Jurkat, Clone E6-1 (cell line): ENCODE measurements at regions not wholly inside any gene's neighbourhood (a gene's known extent, or its start where the extent isn't known, plus 50 kb on each side); places are given as distances from the start of the nearest gene placed in this dataset.

Experiments used
- DNase-seq: peaks from one replicate; pipeline ENCODE4 v3.0.0-alpha.2; 2011; ENCODE audit warnings: low read depth, low spot score
- H3K4me3 ChIP-seq: 2 replicates; pipeline ENCODE4 v1.5.1; 2011; ENCODE audit warnings: mild to moderate bottlenecking, low read length, control low read depth, moderate library complexity

DNA sequence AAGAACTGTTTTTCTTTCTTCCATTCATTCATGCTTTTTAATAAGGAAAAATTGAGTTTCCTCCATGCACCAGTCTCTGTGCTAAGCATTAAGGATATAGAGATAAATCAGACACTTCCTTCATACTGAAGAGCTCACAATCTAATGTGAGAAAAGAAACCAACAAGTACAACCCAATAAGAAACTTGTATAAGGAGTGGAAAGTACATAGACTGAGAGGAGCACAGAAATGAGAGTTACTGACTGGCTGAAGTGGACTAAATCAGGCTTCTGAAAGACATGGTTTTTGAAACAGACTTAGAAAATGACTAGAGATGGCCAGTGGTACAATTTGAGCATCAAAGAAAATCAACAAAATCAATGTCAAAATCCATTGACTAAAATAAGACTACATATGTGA, 524.4 kb downstream of the PLPP3 start:
- no peak overlapping the region for H3K4me3 ChIP-seq
- DNase-seq: no peak

DNA sequence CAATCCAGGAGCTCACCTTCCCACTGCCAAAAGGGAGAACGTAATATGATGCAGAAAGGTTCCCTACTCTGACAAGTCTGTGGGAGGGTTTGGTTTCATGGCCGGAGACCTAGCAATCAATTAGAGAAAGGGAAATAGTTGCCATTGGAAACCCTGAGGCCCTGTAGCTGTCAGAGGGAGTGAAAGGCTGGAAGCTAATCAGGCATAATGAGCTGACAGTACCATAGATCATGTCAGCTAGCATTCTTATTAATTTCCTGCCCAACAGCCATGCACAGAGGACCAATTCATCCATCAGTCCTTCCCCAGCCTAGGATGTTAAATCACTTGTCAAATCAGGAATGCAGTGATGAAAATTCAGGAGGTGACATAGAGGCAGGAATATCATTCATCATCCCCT, 527.3 kb downstream of the PLPP3 start:
- DNase-seq: no peak
- H3K4me3 ChIP-seq: no peak overlapping the region

DNA sequence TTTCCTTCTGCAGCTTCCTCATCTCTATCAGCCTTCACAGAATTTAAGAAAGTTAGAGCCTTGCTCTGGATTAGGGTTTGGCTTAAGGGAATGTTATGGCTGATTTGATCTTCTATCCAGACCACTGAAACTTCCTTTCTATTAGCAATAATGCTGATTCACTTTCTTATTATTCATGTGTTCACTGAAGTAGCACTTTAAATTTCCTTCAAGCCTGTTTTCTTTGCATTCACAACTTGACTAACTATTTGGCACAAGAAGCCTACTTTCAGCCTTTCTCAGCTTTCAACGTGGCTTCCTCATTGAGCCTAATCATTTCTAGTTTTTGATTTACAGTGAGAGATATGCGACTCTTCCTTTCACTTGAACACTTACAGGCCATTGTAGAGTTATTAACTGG, 528.5 kb downstream of the PLPP3 start:
- no peak overlapping the region for H3K4me3 ChIP-seq
- DNase-seq: no peak

DNA sequence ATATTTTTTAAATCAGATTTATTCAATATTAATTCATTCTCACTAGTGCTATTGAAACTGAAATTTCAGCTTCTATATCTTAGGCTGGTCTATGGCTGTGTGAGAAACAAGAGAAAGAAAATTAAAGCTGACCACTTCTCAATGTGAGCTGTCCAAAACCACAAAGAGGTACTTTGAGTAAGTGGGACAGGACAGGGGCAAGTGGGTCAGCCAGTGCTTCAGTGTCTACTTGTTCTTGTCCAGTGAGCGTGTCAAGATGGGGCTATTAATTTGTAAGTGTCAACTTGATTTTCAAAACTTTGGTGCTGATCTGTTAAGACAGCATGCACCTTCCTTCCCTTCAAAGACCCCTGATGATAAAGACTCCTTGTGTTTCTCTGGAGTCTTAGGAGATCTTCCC, 533.9 kb downstream of the PLPP3 start:
- no peak overlapping the region for H3K4me3 ChIP-seq
- no peak for DNase-seq

DNA sequence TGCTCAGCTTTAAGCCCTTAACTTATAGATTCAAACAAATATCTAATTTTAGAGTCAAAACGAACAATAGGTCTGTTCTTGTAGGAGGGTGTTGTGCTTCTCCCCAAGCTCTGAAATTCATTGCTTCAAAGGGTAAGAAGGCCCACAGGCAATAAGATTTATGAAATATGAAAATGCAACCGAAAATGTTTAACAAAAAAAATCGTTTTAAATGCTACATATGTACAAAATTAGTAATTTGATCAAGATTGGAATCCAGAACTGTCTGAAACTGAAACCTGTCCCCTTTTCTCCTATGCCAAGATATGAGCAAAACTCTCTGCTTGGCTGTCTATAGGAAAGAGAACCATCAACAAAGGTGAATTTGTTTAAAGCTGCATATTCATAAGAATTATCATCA, 534.3 kb downstream of the PLPP3 start:
- DNase-seq: no peak
- H3K4me3 ChIP-seq: no peak overlapping the region

DNA sequence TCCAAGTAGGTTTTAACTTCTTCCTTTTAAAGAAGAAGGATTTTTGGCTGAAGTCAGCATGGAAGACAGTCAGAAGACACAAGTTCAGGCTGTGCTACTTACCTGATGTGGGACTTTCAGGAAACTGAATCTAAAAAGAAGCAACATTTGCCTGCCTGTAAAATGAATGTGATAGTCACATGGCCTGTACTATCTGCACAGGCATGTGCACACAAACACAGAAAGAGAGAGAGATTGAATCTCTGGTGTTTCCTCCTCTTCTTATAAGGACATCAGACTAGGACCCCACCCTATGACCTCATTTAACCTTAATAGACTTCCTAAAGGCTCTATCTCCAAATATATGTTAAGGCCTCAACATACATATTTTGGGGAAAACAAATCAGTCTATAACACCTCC, 542.9 kb downstream of the PLPP3 start:
- H3K4me3 ChIP-seq: no peak overlapping the region
- no peak for DNase-seq

DNA sequence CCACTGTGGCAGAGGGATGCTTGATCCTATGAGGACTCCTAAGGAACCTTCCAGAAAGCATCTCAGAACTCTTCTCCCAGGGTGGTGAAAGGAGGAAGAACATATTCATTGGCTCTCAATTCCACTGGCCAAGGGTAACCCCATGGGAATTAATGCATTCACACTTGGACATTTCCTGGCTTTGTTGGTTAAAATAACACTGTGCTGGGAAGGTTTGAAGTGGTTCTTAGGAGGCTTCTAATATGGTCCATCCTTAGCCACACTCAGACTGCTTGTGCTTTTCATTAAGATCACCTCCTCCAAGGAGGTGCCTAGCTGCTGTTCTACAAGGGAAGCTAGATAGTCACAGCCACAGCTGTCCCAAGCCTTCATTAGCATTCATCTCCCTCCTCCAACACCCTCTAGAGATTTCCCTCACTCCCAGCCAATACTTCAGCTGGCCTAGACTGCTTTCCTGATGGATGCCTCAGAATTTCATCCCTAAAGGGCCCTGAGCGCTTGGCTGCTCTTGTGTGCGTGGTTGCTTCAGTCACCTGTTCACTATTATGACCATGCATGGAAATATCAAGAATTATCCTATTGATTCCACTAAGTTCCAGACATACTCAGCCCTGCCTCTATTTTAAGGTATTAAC, 544.4 kb downstream of the PLPP3 start:
- DNase-seq: no peak
- no peak overlapping the region for H3K4me3 ChIP-seq

DNA sequence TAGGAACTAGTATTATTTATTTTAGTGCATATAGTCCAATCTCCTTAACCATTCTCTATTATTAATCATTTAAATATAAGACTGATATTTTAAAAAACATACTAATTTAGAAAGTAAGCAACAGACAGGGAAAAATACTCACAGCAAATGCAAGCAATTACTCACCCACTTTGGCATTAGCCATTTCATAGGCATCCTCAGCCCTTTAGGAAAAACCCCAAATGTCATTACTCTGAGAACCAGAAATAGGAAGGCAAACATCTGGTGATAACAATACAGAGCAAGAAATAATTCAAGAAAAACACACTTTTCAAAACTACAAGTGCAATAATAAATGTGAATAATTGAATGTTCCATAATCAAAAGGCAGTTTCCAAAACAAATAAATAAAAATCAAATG, 545.1 kb downstream of the PLPP3 start:
- no peak overlapping the region for H3K4me3 ChIP-seq
- DNase-seq: no peak

DNA sequence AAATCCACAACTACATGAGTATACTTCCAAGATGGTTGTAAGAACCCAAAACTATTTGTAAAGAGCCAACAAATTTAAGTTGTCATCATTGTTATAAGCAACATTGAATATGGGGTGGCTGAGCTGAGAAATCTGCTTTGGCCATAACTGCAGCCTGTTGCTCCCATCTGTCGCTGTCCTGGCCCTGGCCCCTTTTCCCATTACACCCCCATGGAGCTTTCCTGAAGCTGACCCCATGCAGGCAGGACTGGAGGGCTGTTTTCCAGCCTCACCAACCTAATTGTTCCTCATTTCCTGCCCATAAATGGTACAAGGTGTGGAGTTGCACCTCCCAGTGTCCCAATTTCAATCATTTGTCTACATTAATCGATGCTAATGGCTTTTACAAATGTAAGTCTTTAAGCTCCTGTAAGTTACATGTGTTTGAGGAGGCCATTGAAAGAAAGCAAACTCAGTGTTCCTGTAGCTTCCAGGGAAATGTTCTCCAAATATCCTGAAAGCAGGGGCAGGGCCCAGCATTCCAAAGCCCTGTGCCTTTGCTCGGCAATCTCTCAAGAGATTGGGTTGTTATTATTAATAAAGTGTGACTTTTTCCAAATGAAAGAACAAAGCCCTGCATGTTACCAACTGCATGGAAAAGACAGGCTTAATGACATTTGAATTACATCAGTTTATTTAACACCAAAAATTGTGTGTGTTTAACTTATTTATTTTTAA, 545.9 kb downstream of the PLPP3 start:
- H3K4me3 ChIP-seq: no peak overlapping the region
- DNase-seq: no peak

DNA sequence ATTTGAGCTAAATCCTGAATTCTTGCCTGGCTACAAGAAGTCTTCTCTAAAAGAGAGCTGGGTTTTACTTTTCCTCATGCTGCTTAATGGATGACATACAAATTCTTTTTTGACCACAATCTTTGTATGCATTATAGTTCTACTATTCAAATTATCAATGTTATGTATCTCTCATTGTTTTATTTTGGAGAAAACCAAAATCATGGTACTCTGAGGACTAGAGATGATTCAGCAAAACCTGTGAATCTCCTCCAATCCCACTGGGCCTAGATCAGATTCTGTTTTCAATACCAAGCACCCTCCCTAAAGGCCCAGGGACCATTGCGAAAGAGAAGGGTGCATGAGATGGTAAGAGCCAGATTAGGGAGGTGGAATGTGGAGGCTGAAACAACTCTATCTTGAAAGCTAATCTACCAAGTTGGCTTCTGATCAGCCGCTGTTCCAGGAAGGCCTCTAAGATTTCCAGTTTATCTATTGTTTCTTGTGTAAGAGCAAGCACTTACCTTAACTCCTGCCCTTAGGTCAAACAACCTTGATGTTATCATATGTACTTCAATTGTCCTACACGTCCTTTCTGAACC, 547.2 kb downstream of the PLPP3 start:
- no peak for DNase-seq
- no peak overlapping the region for H3K4me3 ChIP-seq

DNA sequence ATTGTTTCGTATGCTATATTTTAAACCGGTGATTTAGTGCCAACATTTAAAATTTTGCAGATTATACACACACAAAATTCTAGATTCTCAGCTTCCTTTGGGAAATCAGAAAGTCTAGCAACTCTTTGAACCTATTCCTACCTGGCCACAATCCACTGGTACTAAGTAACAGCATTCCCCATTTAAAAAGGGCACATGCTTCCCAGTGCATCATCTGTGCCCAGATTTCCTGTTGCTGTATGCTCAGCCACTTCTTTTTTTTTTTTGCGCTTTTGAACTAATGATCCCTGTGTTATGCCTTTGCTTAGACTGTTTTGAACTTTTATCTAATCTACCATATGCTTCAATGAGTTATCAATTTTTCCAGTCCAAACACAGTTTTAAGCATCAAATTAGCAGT, 548.4 kb downstream of the PLPP3 start:
- DNase-seq: no peak

DNA sequence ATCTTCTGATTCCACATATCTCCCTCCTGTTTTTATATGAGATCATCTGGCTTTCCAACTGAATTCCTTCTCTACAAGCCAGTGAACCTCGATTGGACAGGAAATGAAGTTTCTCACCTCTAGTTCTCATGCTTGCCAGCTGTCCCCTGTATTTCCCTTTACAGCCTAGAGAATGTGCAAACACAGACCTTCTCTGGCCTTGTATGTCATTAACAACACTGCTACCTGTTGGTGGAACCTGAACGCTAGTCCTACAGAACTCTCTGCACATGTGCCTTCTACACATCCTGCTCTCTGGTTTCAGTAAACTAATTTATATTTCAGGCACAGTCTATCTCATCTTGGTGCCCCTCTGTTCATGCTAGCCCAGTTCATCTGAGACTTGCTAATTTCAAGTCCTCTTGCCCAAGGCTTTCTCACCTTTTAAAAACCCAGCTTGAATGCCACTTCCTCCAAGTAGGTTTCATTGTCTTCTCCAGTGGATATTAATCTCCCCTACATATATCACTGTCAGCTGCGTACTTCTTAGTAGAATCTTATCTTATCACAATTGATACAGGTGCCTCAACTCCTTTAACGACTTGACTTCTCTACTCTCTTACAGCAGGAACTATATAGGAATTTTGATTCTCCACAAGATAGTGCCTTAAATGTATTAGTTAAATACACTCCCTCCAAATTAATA, 549.9 kb downstream of the PLPP3 start:
- H3K4me3 ChIP-seq: no peak overlapping the region
- DNase-seq: peak; percentile 15

More for the DNA sequence above, 548.4 kb downstream of the PLPP3 start:
- no peak overlapping the region for H3K4me3 ChIP-seq

DNA sequence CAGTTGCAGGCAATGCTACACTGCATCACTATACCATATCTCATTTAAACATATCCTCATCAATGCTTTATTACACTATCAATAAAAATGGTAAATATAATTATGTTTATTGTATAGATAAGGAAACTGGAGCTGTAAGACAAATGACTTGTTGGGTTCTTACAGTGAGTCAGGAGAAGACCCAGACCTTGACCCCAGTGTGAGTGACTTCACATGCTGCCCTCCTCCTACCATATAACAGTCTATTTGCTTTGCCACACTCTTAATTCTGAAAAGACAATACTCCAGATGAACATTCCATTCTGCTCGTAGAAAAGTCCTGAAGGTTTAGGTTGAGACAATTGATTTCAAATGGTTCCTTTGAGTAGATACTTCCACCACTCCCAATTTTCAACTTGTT, 550.5 kb downstream of the PLPP3 start:
- no peak for DNase-seq
- no peak overlapping the region for H3K4me3 ChIP-seq

DNA sequence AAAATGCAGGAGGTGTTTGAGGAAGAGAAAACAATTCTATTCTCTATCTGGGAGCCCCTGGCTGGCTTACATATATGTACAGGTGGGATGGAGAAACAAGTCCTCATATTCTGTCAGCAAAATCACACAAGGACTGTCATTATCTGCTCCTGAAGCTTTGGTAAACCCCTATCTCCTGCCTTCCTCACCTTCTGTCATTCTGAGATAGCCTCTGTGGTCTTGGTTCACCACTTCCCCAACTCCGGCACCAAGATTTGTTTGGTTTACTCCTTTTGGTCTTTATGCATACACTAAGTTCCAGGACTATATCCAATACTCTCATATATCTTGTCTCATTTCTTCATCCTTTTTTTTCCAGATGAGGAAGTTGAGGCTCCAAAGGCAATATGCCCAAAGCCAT, 551.1 kb downstream of the PLPP3 start:
- DNase-seq: peak; percentile 39
- H3K4me3 ChIP-seq: no peak overlapping the region

DNA sequence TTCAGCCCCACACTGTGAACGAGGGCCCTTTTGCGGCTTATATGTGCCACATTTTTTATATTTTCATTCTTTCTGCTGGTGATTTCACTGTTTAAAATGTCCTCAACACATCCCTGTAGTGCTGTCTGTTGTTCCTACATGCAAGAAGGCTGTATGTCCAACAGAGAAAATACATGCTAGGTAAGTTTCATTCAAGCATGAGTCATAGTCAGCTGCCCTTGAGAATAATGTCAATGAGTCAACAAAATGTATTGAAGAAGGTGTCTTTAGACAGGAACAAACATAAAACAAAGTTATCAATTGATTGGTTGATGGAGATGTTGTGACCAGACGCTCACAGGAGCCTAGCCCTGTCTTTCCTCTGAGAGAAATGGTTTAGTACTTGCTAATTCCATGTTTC, 553.4 kb downstream of the PLPP3 start:
- no peak overlapping the region for H3K4me3 ChIP-seq
- DNase-seq: no peak

DNA sequence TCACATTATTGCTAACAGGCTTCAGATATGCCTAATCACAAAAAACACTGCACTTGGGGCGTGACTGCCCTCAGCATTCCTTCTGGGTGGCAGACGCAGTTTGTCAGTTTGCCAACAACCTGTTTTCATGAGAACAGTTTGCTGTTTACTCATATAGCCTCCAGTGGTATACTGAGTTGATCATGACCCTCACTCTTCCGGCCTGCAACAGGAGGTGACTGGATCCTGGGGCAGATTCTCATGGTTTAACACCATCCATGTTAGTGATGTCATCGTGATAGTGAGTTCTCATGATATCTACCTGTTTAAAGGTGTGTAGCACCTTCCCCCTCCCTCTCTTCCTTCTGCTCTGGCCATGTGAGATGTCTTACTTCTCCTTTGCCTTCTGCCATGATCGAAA, 555.2 kb downstream of the PLPP3 start:
- H3K4me3 ChIP-seq: no peak overlapping the region
- DNase-seq: no peak

DNA sequence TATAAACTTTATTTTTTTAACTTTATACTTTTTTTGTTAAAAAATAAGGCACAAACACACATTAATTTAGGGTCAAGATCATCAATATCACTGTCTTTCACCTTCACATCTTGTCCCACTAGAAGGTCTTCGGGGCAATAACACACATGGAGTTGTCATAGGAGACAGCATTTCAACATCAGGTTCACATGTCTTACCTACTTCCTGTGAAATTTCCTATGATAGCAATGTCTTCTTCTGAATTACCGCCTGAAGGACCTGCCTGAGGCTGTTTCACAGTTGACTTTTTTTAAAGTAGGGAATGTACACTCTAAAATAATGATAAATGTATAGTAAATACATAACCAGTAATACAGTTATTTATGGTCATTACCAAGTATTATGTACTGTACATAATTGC, 559.4 kb downstream of the PLPP3 start:
- no peak overlapping the region for H3K4me3 ChIP-seq
- DNase-seq: no peak

DNA sequence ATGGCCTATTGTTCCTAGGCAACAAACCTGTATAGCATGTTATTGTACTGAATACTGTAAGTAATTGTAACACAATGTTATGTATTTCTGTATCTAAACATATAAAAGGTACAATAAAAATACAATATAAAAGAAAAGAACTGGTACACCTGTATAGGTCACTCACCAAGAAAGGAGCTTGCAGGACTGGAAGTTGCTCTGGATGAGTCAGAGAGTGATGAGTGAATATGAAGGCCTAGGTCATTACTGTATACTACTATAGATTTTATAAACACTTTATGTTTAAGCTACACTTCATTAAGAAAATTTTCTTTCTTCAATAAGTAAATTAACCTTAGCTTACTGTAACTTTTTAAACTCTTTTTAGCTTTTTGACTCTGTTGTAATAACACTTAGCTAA, 559.9 kb downstream of the PLPP3 start:
- no peak for DNase-seq
- no peak overlapping the region for H3K4me3 ChIP-seq

DNA sequence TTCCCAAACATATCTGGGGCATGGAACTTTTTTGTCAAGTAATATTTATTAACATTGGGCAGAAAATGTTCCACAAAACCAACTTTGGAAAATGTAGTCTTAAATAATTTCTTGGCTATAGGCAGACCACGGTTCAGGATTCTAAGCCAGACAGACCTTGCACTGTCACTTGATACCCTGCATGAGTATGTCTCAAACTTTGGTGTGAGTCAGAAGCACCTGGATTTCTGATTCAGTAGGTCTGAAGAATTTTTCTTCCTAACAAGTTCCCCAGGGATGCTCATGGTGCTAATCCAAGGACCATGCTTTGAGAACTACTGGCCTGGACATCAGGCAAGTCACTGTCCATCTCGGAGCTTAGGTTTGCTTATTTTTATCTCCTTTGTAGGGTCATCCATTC, 562.0 kb downstream of the PLPP3 start:
- no peak for DNase-seq
- no peak overlapping the region for H3K4me3 ChIP-seq

DNA sequence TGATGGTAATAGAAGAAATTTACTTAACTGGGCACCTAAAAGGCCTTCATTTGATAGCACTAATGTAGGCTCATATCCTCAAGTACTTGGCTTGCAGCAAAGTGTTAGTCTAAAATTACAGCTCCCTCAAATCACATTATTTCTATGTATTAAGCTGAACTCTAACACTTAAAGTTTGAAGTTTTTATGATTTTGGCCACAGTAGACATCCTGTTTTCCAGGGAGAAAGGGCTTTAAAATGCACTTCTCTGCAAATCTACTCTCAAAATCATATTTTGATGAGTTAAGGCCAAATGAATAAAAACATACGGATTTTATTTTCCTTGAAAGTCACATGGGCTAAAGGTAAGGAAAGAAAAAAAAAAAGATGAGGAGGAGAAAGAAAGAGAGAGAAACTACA, 575.5 kb downstream of the PLPP3 start:
- DNase-seq: no peak
- H3K4me3 ChIP-seq: no peak overlapping the region
